ENCODE measurements at regions not wholly inside any gene's neighbourhood (a gene's known extent, or its start where the extent isn't known, plus 50 kb on each side); places are given as distances from the start of the nearest gene placed in this dataset.

- no peak for TF ChIP-seq CTCF (conservative IDR thresholded peaks at IDR 0.05)
- H3K27ac ChIP-seq = no peak overlapping the region
Measured at GRCh38 chr4:137656661-137657060, 124.4 kb upstream of the PCDH18 start.

GRCh38 chr4:137655302-137655701 is 123.0 kb upstream of the PCDH18 start:
- H3K27ac ChIP-seq = no peak overlapping the region
- TF ChIP-seq CTCF (conservative IDR thresholded peaks at IDR 0.05) = no peak

DNA sequence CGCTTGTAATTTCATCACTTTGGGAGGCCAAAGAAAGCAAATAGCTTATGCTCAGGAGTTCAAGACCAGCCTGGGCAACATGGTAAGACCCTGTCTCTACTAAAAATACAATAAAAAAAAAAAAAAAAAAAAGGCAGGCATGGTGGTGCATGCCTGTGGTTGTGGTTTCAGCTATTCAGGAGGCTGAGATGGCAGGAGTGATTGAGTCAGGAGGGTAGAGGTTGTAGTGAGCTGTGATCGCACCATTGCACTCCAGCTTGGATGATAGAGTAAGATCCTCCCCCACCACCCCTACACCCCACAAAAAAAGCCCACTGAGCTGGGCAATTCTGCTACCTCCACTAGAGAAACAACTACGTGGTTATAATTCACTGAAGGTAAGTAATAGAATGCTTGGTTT is 118.8 kb upstream of the PCDH18 start:
- no peak overlapping the region for H3K27ac ChIP-seq
- no peak for TF ChIP-seq CTCF (conservative IDR thresholded peaks at IDR 0.05)

- TF ChIP-seq CTCF (conservative IDR thresholded peaks at IDR 0.05) = no peak
- H3K27ac ChIP-seq = no peak overlapping the region
Measured at GRCh38 chr4:137649711-137650450, 117.6 kb upstream of the PCDH18 start.

GRCh38 chr4:137648531-137648930 is 116.2 kb upstream of the PCDH18 start:
- no peak overlapping the region for H3K27ac ChIP-seq
- TF ChIP-seq CTCF (conservative IDR thresholded peaks at IDR 0.05) = no peak

- no peak for TF ChIP-seq CTCF (conservative IDR thresholded peaks at IDR 0.05)
- H3K27ac ChIP-seq = no peak overlapping the region
Measured at GRCh38 chr4:137647375-137647774, 115.1 kb upstream of the PCDH18 start.

GRCh38 chr4:137644201-137644600 is 111.9 kb upstream of the PCDH18 start:
- TF ChIP-seq CTCF (conservative IDR thresholded peaks at IDR 0.05) = no peak
- H3K27ac ChIP-seq = no peak overlapping the region
